ENCODE measurements at regions not wholly inside any gene's neighbourhood (a gene's known extent, or its start where the extent isn't known, plus 50 kb on each side); places are given as distances from the start of the nearest gene placed in this dataset.

DNA sequence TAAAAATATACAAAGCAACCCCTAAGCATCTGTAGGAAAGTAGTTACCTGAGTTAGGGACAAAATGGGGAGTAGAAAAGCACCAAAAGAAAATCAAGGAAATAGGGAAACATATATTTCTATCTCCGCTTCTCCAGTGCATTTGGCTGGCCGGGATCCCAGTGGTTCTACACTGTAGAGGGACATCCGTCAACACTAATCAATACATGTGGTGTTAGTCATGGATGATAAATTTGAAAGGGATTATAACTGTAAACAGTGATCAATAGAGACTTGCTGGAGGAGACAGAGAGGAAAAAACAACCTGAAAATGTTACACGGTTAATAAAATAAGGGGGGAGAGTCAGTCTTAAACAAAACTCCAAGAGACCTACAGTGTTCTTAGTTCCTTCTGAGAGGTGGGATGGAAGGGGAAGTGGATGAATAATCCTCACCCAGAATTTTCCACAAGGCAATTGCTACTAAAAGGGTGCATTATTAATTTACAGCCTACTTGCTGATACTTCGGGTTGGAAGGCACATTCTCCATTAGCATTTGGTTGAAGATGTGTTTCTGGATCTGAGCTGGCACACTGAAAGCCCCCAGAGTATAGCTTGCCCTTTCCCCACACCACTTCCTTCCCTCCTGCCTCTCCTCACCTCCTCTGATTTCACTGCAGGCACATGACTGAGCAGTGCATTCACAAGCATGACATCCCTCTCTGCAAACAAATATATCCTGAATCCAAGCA lies 530.0 kb downstream of the BCL11A start:
- H4K91ac ChIP-seq (replicated peaks; ENCODE audit: insufficient read length, low read length): no peak overlapping the region
- no peak overlapping the region for H2BK5ac ChIP-seq (ENCODE audit: low read depth, low read length)
- H2BK15ac ChIP-seq (ENCODE audit: low read length): no peak overlapping the region
- no peaks in the 10 kb centered on the region for H4K20me1 ChIP-seq (replicated peaks in 1 of 2; ENCODE audit: control insufficient read depth in 1 of 2, insufficient read depth in 2 of 2, low read length in 2 of 2)
- FAIRE-seq: no peak
- no peak overlapping the region for H3K56ac ChIP-seq (replicated peaks; ENCODE audit: insufficient read length, low read depth, low read length)
- H4K5ac ChIP-seq (ENCODE audit: insufficient read length, low read depth, low read length): no peak overlapping the region
- H4K8ac ChIP-seq (ENCODE audit: extremely low read depth, insufficient read depth, low read length): no peak overlapping the region
- no peak overlapping the region for H3K4me2 ChIP-seq (ENCODE audit: insufficient read depth in 1 of 2, low read depth in 2 of 2, low read length in 2 of 2)
- WGBS, 2 experiments (ENCODE audit: extremely low coverage in 1 of 2, insufficient coverage in 1 of 2, insufficient read length in 1 of 2, insufficient replicate concordance in 2 of 2, low coverage in 1 of 2, low lambda C conversion rate in 2 of 2, missing lambda C conversion rate in 1 of 2): 95% methylated on average over 5 of the region's 5 CpGs; no CpG with 5 or more reads in 1 of the 2 experiments
- no peak overlapping the region for H2BK120ac ChIP-seq (replicated peaks; ENCODE audit: low read depth, low read length)
- H2AK5ac ChIP-seq (ENCODE audit: low read depth, low read length): no peak overlapping the region
- no peak overlapping the region for H3K9ac ChIP-seq (replicated peaks in 1 of 4; ENCODE audit: extremely low read depth in 1 of 4, low read depth in 3 of 4, low read length in 3 of 4)
- H3K27me3 ChIP-seq (replicated peaks in 1 of 4; ENCODE audit: control insufficient read depth in 3 of 4, extremely low read depth in 1 of 4, insufficient read depth in 3 of 4, low read length in 3 of 4): no peaks in the 10 kb centered on the region
- POLR2A ChIA-PET (ENCODE audit: partially characterized antibody): no interaction called here
- no peak overlapping the region for H2BK12ac ChIP-seq (ENCODE audit: low read depth, low read length)
- no peak overlapping the region for H2AFZ ChIP-seq (ENCODE audit: low read length)
- H3K4me3 ChIP-seq (ENCODE audit: extremely low read depth in 1 of 4, insufficient read depth in 2 of 4, low read depth in 3 of 4, low read length in 4 of 4): no peak overlapping the region
- no peak overlapping the region for H3K18ac ChIP-seq (ENCODE audit: extremely low read depth, low read length)
- H3K36me3 ChIP-seq (ENCODE audit: control insufficient read depth in 2 of 4, insufficient read depth in 4 of 4, low read length in 3 of 4): no peaks in the 10 kb centered on the region
- no peaks in the 10 kb centered on the region for H3K79me1 ChIP-seq (ENCODE audit: low read depth, low read length)
- no peak overlapping the region for H3K4ac ChIP-seq (replicated peaks; ENCODE audit: insufficient read length, low read depth, low read length)
- no peak overlapping the region for H3K27ac ChIP-seq (ENCODE audit: low read depth, low read length)
- H3K4me1 ChIP-seq (replicated peaks in 1 of 4; ENCODE audit: control insufficient read depth in 3 of 4, insufficient read depth in 4 of 4, low read length in 3 of 4): no peaks in the 10 kb centered on the region
- H3K23me2 ChIP-seq (ENCODE audit: low read depth, low read length): no peaks in the 10 kb centered on the region
- no peaks in the 10 kb centered on the region for H3K79me2 ChIP-seq (ENCODE audit: control insufficient read depth in 1 of 2, insufficient read depth in 2 of 2, low read length in 2 of 2)
- no peaks in the 10 kb centered on the region for H3K9me3 ChIP-seq (ENCODE audit: insufficient read depth in 2 of 2, low read depth in 1 of 2, low read length in 1 of 2)
- DNase-seq (ENCODE audit: low read depth in 1 of 2, low spot score in 2 of 2): no peak
- CTCF ChIA-PET (ENCODE audit: partially characterized antibody): no interaction called here
- no peak overlapping the region for H3K23ac ChIP-seq (ENCODE audit: insufficient read length)
- no peak overlapping the region for H2BK20ac ChIP-seq (ENCODE audit: low read length)
- H3K14ac ChIP-seq (ENCODE audit: insufficient read length): no peak overlapping the region
- TF ChIP-seq NANOG (IDR thresholded peaks at IDR 0.05; ENCODE audit: insufficient read depth, low read depth, low read length, poor library complexity, severe bottlenecking) (no peak), CHD2 (IDR thresholded peaks at IDR 0.05; ENCODE audit: low read length) (no peak), CHD1 (IDR thresholded peaks at IDR 0.05; ENCODE audit: low read depth, low read length) (no peak), KDM1A (IDR thresholded peaks at IDR 0.05; ENCODE audit: borderline replicate concordance, low read length) (no peak), ASH2L (IDR thresholded peaks at IDR 0.05; ENCODE audit: low read length) (no peak), EP300 (IDR thresholded peaks at IDR 0.05; ENCODE audit: borderline replicate concordance in 1 of 2, low read depth in 2 of 2, low read length in 2 of 2) (no peak), SIN3A (conservative IDR thresholded peaks at IDR 0.05 in 1 of 2, IDR thresholded peaks at IDR 0.05 in 1 of 2; ENCODE audit: low read depth in 1 of 2, low read length in 2 of 2) (no peak)
- TF ChIP-seq, protein P1, sequence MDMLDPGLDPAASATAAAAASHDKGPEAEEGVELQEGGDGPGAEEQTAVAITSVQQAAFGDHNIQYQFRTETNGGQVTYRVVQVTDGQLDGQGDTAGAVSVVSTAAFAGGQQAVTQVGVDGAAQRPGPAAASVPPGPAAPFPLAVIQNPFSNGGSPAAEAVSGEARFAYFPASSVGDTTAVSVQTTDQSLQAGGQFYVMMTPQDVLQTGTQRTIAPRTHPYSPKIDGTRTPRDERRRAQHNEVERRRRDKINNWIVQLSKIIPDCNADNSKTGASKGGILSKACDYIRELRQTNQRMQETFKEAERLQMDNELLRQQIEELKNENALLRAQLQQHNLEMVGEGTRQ (IDR thresholded peaks at IDR 0.05; ENCODE audit: low read length): no peak
- TF ChIP-seq, protein P2, sequence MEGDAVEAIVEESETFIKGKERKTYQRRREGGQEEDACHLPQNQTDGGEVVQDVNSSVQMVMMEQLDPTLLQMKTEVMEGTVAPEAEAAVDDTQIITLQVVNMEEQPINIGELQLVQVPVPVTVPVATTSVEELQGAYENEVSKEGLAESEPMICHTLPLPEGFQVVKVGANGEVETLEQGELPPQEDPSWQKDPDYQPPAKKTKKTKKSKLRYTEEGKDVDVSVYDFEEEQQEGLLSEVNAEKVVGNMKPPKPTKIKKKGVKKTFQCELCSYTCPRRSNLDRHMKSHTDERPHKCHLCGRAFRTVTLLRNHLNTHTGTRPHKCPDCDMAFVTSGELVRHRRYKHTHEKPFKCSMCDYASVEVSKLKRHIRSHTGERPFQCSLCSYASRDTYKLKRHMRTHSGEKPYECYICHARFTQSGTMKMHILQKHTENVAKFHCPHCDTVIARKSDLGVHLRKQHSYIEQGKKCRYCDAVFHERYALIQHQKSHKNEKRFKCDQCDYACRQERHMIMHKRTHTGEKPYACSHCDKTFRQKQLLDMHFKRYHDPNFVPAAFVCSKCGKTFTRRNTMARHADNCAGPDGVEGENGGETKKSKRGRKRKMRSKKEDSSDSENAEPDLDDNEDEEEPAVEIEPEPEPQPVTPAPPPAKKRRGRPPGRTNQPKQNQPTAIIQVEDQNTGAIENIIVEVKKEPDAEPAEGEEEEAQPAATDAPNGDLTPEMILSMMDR (IDR thresholded peaks at IDR 0.05; ENCODE audit: control extremely low read depth in 1 of 3, insufficient read depth in 1 of 3, low read depth in 1 of 3, low read length in 3 of 3): no peak
